ENCODE measurements at regions not wholly inside any gene's neighbourhood (a gene's known extent, or its start where the extent isn't known, plus 50 kb on each side); places are given as distances from the start of the nearest gene placed in this dataset.

GRCh38 chr4:55018521-55018920 lies 106.9 kb downstream of the KDR start:
- H3K4me2 ChIP-seq (ENCODE audit: low read length): no peak overlapping the region
- no peak overlapping the region for H3K27ac ChIP-seq (ENCODE audit: low read depth, low read length, poor library complexity, severe bottlenecking)
- H3K36me3 ChIP-seq (ENCODE audit: insufficient read depth, low read length): no peaks in the 10 kb centered on the region
- no peaks in the 10 kb centered on the region for H3K4me1 ChIP-seq (ENCODE audit: insufficient read depth, low read length, severe bottlenecking)
- no peaks in the 10 kb centered on the region for H3K79me2 ChIP-seq (ENCODE audit: insufficient read depth, low read length)
- TF ChIP-seq EZH2 (IDR thresholded peaks at IDR 0.05; ENCODE audit: borderline replicate concordance, low read length) (no peak), CTCF (IDR thresholded peaks at IDR 0.05; ENCODE audit: low read length) (no peak)
- H3K27me3 ChIP-seq (ENCODE audit: insufficient read depth, low read length): no peaks in the 10 kb centered on the region
- H4K20me1 ChIP-seq (ENCODE audit: insufficient read depth, low read length): no peaks in the 10 kb centered on the region
- H3K9me3 ChIP-seq (ENCODE audit: low read length): no peaks in the 10 kb centered on the region
- no peaks in the 10 kb centered on the region for H3F3A ChIP-seq (ENCODE audit: insufficient read depth, low read length)
- no peak overlapping the region for H2AFZ ChIP-seq (ENCODE audit: low read length)
- no peak overlapping the region for H3K9ac ChIP-seq (ENCODE audit: low read length)
- no peaks in the 10 kb centered on the region for H3K9me2 ChIP-seq (ENCODE audit: low read depth, low read length)
- no peak overlapping the region for H3K4me3 ChIP-seq (ENCODE audit: low read depth, low read length, poor library complexity, severe bottlenecking)

GRCh38 chr4:55017406-55017805 lies 108.0 kb downstream of the KDR start:
- H3K79me2 ChIP-seq (ENCODE audit: insufficient read depth, low read length): no peaks in the 10 kb centered on the region
- H3K9me3 ChIP-seq (ENCODE audit: low read length): no peaks in the 10 kb centered on the region
- no peaks in the 10 kb centered on the region for H3F3A ChIP-seq (ENCODE audit: insufficient read depth, low read length)
- H3K9ac ChIP-seq (ENCODE audit: low read length): no peak overlapping the region
- H3K36me3 ChIP-seq (ENCODE audit: insufficient read depth, low read length): no peaks in the 10 kb centered on the region
- H3K4me3 ChIP-seq (ENCODE audit: low read depth, low read length, poor library complexity, severe bottlenecking): no peak overlapping the region
- no peaks in the 10 kb centered on the region for H3K9me2 ChIP-seq (ENCODE audit: low read depth, low read length)
- no peaks in the 10 kb centered on the region for H3K4me1 ChIP-seq (ENCODE audit: insufficient read depth, low read length, severe bottlenecking)
- H3K4me2 ChIP-seq (ENCODE audit: low read length): no peak overlapping the region
- H3K27me3 ChIP-seq (ENCODE audit: insufficient read depth, low read length): no peaks in the 10 kb centered on the region
- H2AFZ ChIP-seq (ENCODE audit: low read length): no peak overlapping the region
- H3K27ac ChIP-seq (ENCODE audit: low read depth, low read length, poor library complexity, severe bottlenecking): no peak overlapping the region
- TF ChIP-seq EZH2 (IDR thresholded peaks at IDR 0.05; ENCODE audit: borderline replicate concordance, low read length): no peak
- TF ChIP-seq CTCF (IDR thresholded peaks at IDR 0.05; ENCODE audit: low read length): no peak
- no peaks in the 10 kb centered on the region for H4K20me1 ChIP-seq (ENCODE audit: insufficient read depth, low read length)

GRCh38 chr4:55016131-55016530 lies 109.3 kb downstream of the KDR start:
- no peaks in the 10 kb centered on the region for H4K20me1 ChIP-seq (ENCODE audit: insufficient read depth, low read length)
- no peaks in the 10 kb centered on the region for H3K79me2 ChIP-seq (ENCODE audit: insufficient read depth, low read length)
- no peaks in the 10 kb centered on the region for H3K27me3 ChIP-seq (ENCODE audit: insufficient read depth, low read length)
- no peaks in the 10 kb centered on the region for H3F3A ChIP-seq (ENCODE audit: insufficient read depth, low read length)
- H3K9ac ChIP-seq (ENCODE audit: low read length): no peak overlapping the region
- no peak overlapping the region for H3K4me3 ChIP-seq (ENCODE audit: low read depth, low read length, poor library complexity, severe bottlenecking)
- no peak overlapping the region for H3K4me2 ChIP-seq (ENCODE audit: low read length)
- H3K9me2 ChIP-seq (ENCODE audit: low read depth, low read length): no peaks in the 10 kb centered on the region
- no peaks in the 10 kb centered on the region for H3K9me3 ChIP-seq (ENCODE audit: low read length)
- no peaks in the 10 kb centered on the region for H3K36me3 ChIP-seq (ENCODE audit: insufficient read depth, low read length)
- H3K4me1 ChIP-seq (ENCODE audit: insufficient read depth, low read length, severe bottlenecking): no peaks in the 10 kb centered on the region
- no peak for TF ChIP-seq EZH2 (IDR thresholded peaks at IDR 0.05; ENCODE audit: borderline replicate concordance, low read length)
- TF ChIP-seq CTCF (IDR thresholded peaks at IDR 0.05; ENCODE audit: low read length): no peak
- H2AFZ ChIP-seq (ENCODE audit: low read length): no peak overlapping the region
- no peak overlapping the region for H3K27ac ChIP-seq (ENCODE audit: low read depth, low read length, poor library complexity, severe bottlenecking)
